ENCODE measurements at regions not wholly inside any gene's neighbourhood (a gene's known extent, or its start where the extent isn't known, plus 50 kb on each side); places are given as distances from the start of the nearest gene placed in this dataset.

- intact Hi-C loops (cut with micrococcal nuclease), result no loop called here
- Histone ChIP-seq H3K4me3 (ENCODE audit: low read length) (no peak overlapping the region), H3F3A (ENCODE audit: low read length, unreplicated experiment) (no peaks in the 10 kb centered on the region), H3K27ac (ENCODE audit: low read length) (no peak overlapping the region), H3K36me3 (ENCODE audit: low read depth, low read length) (no peaks in the 10 kb centered on the region), H3K9me2 (replicated peaks; ENCODE audit: low read length) (no peaks in the 10 kb centered on the region), H3K79me2 (ENCODE audit: low read length) (no peaks in the 10 kb centered on the region), H4K20me1 (ENCODE audit: low read length) (no peaks in the 10 kb centered on the region), H2AFZ (ENCODE audit: low read length) (no peak overlapping the region), H3K9me3 (ENCODE audit: low read length) (no peaks in the 10 kb centered on the region), H3K9ac (ENCODE audit: low read length) (no peak overlapping the region), H3K4me1 (ENCODE audit: insufficient read depth, low read length) (no peaks in the 10 kb centered on the region), H3K27me3 (ENCODE audit: low read length) (no peaks in the 10 kb centered on the region; the same call in 1 of the 2 replicates), H3K4me2 (ENCODE audit: low read length) (no peak overlapping the region)
- CTCF ChIA-PET, result no interaction called here
- TF ChIP-seq EZH2 (IDR thresholded peaks at IDR 0.05; ENCODE audit: low read length, unreplicated experiment) (no peak), EZH2phosphoT487 (IDR thresholded peaks at IDR 0.05; ENCODE audit: borderline replicate concordance, low read length) (no peak)
- TF ChIP-seq, protein P1, sequence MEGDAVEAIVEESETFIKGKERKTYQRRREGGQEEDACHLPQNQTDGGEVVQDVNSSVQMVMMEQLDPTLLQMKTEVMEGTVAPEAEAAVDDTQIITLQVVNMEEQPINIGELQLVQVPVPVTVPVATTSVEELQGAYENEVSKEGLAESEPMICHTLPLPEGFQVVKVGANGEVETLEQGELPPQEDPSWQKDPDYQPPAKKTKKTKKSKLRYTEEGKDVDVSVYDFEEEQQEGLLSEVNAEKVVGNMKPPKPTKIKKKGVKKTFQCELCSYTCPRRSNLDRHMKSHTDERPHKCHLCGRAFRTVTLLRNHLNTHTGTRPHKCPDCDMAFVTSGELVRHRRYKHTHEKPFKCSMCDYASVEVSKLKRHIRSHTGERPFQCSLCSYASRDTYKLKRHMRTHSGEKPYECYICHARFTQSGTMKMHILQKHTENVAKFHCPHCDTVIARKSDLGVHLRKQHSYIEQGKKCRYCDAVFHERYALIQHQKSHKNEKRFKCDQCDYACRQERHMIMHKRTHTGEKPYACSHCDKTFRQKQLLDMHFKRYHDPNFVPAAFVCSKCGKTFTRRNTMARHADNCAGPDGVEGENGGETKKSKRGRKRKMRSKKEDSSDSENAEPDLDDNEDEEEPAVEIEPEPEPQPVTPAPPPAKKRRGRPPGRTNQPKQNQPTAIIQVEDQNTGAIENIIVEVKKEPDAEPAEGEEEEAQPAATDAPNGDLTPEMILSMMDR (conservative IDR thresholded peaks at IDR 0.05; ENCODE audit: low read depth, low read length), result no peak
- ATAC-seq (no peak), DNase-seq (no peak)
- no TSS peak for BruUV-seq (replicated peaks)
- POLR2A ChIA-PET (ENCODE audit: unreplicated experiment), result no interaction called here
These were observed 296.9 kb upstream of the SOX5 start for GRCh38 chr12:24246376-24246775.

DNA sequence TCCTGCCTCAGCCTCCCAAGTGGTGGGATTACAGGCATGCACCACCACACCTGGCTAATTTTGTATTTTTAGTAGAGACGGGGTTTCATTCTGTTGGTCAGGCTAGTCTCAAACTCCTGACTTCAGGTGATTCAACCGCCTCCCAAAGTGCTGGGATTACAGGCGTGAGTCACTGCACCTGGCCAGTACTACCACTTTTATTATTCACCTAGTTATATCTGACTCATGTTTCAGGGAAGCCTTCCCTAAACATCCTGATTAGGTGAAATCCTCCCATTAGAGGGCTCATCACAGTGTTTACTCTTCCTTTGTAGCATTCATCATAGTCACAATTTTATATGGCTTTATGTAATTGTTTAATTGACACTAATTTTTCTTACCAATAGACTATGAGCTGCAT lies 295.3 kb upstream of the SOX5 start:
- intact Hi-C loops (cut with micrococcal nuclease), result no loop called here
- BruUV-seq (replicated peaks), result no TSS peak
- no peak overlapping the region for H3K27ac ChIP-seq (ENCODE audit: low read length)
- H3K4me2 ChIP-seq (ENCODE audit: low read length), result no peak overlapping the region
- TF ChIP-seq, protein P1 (conservative IDR thresholded peaks at IDR 0.05; ENCODE audit: low read depth, low read length), result no peak
- TF ChIP-seq EZH2 (IDR thresholded peaks at IDR 0.05; ENCODE audit: low read length, unreplicated experiment) (no peak), EZH2phosphoT487 (IDR thresholded peaks at IDR 0.05; ENCODE audit: borderline replicate concordance, low read length) (no peak)
- H4K20me1 ChIP-seq (ENCODE audit: low read length), result no peaks in the 10 kb centered on the region
- POLR2A ChIA-PET (ENCODE audit: unreplicated experiment), result no interaction called here
- H3F3A ChIP-seq (ENCODE audit: low read length, unreplicated experiment), result no peaks in the 10 kb centered on the region
- no peak overlapping the region for H3K4me3 ChIP-seq (ENCODE audit: low read length)
- no peaks in the 10 kb centered on the region for H3K9me2 ChIP-seq (replicated peaks; ENCODE audit: low read length)
- no peaks in the 10 kb centered on the region for H3K4me1 ChIP-seq (ENCODE audit: insufficient read depth, low read length)
- CTCF ChIA-PET, result no interaction called here
- no peaks in the 10 kb centered on the region for H3K9me3 ChIP-seq (ENCODE audit: low read length)
- DNase-seq (peak; percentile 37), ATAC-seq (no peak)
- H3K79me2 ChIP-seq (ENCODE audit: low read length), result no peaks in the 10 kb centered on the region
- no peak overlapping the region for H2AFZ ChIP-seq (ENCODE audit: low read length)
- H3K36me3 ChIP-seq (ENCODE audit: low read depth, low read length), result no peaks in the 10 kb centered on the region
- H3K27me3 ChIP-seq (ENCODE audit: low read length), result no peaks in the 10 kb centered on the region; the same call in 1 of the 2 replicates
- H3K9ac ChIP-seq (ENCODE audit: low read length), result no peak overlapping the region

- intact Hi-C loops (cut with micrococcal nuclease), result no loop called here
- Histone ChIP-seq H3K79me2 (ENCODE audit: low read length) (no peaks in the 10 kb centered on the region), H3F3A (ENCODE audit: low read length, unreplicated experiment) (no peaks in the 10 kb centered on the region), H3K9me3 (ENCODE audit: low read length) (no peaks in the 10 kb centered on the region), H4K20me1 (ENCODE audit: low read length) (no peaks in the 10 kb centered on the region), H3K9me2 (replicated peaks; ENCODE audit: low read length) (no peaks in the 10 kb centered on the region), H2AFZ (ENCODE audit: low read length) (no peak overlapping the region), H3K9ac (ENCODE audit: low read length) (no peak overlapping the region), H3K4me3 (ENCODE audit: low read length) (no peak overlapping the region), H3K4me1 (ENCODE audit: insufficient read depth, low read length) (no peaks in the 10 kb centered on the region), H3K36me3 (ENCODE audit: low read depth, low read length) (no peaks in the 10 kb centered on the region), H3K27ac (ENCODE audit: low read length) (no peak overlapping the region), H3K4me2 (ENCODE audit: low read length) (no peak overlapping the region), H3K27me3 (ENCODE audit: low read length) (no peaks in the 10 kb centered on the region; the same call in 1 of the 2 replicates)
- ChIA-PET POLR2A (ENCODE audit: unreplicated experiment) (no interaction called here), CTCF (no interaction called here)
- TF ChIP-seq EZH2 (IDR thresholded peaks at IDR 0.05; ENCODE audit: low read length, unreplicated experiment), result no peak
- DNase-seq (no peak), ATAC-seq (no peak)
- BruUV-seq (replicated peaks), result no TSS peak
These were observed 294.8 kb upstream of the SOX5 start for GRCh38 chr12:24244231-24244630.

All from PC-3 (cell line).